ENCODE measurements at regions not wholly inside any gene's neighbourhood (a gene's known extent, or its start where the extent isn't known, plus 50 kb on each side); places are given as distances from the start of the nearest gene placed in this dataset.

DNA sequence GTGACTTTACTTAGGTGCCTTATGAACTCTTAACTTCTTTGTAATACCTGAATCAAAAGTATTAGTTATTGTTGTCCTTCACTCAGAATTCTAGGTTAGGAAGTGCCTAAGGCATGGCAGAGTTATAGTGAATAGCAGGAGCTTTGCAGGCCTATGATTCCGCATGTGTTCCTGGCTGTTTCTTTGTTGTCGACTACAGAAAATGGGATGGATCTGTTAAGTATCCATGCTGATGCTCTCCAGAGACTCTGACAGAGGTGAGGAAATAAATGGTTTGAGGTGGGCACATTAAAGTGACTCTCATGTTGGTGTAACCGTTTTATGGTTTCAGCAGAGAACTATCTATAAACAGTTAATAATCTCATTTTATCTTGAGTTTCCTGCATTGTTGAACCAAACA lies 1601.3 kb downstream of the PCDH7 start:
- no peak for TF ChIP-seq POLR2A (IDR thresholded peaks at IDR 0.05; ENCODE audit: borderline replicate concordance, extremely low read depth, insufficient read depth, insufficient read length)
- TF ChIP-seq, protein P1, sequence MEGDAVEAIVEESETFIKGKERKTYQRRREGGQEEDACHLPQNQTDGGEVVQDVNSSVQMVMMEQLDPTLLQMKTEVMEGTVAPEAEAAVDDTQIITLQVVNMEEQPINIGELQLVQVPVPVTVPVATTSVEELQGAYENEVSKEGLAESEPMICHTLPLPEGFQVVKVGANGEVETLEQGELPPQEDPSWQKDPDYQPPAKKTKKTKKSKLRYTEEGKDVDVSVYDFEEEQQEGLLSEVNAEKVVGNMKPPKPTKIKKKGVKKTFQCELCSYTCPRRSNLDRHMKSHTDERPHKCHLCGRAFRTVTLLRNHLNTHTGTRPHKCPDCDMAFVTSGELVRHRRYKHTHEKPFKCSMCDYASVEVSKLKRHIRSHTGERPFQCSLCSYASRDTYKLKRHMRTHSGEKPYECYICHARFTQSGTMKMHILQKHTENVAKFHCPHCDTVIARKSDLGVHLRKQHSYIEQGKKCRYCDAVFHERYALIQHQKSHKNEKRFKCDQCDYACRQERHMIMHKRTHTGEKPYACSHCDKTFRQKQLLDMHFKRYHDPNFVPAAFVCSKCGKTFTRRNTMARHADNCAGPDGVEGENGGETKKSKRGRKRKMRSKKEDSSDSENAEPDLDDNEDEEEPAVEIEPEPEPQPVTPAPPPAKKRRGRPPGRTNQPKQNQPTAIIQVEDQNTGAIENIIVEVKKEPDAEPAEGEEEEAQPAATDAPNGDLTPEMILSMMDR (IDR thresholded peaks at IDR 0.05 in 2 of 3, conservative IDR thresholded peaks at IDR 0.05 in 1 of 3; ENCODE audit: borderline replicate concordance in 1 of 3, insufficient read depth in 1 of 3, low read depth in 2 of 3, low read length in 2 of 3): no peak
- no peak for TF ChIP-seq POLR2AphosphoS5 (IDR thresholded peaks at IDR 0.05; ENCODE audit: low read depth, low read length)
- TF ChIP-seq YY1 (IDR thresholded peaks at IDR 0.05; ENCODE audit: extremely low read depth, insufficient replicate concordance, low read depth, low read length): no peak
- no peak for TF ChIP-seq ZNF274 (IDR thresholded peaks at IDR 0.05; ENCODE audit: low read depth, low read length)
- TF ChIP-seq SIN3A (IDR thresholded peaks at IDR 0.05; ENCODE audit: low read depth): no peak
- TF ChIP-seq EZH2 (IDR thresholded peaks at IDR 0.05): no peak
- TF ChIP-seq, protein P2, sequence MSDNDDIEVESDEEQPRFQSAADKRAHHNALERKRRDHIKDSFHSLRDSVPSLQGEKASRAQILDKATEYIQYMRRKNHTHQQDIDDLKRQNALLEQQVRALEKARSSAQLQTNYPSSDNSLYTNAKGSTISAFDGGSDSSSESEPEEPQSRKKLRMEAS (IDR thresholded peaks at IDR 0.05): no peak
- TF ChIP-seq SP1 (IDR thresholded peaks at IDR 0.05; ENCODE audit: low read depth): no peak
- no peak for TF ChIP-seq ZFX (IDR thresholded peaks at IDR 0.05)

All from HCT116 (cell line).